ENCODE measurements at regions not wholly inside any gene's neighbourhood (a gene's known extent, or its start where the extent isn't known, plus 50 kb on each side); places are given as distances from the start of the nearest gene placed in this dataset.

DNA sequence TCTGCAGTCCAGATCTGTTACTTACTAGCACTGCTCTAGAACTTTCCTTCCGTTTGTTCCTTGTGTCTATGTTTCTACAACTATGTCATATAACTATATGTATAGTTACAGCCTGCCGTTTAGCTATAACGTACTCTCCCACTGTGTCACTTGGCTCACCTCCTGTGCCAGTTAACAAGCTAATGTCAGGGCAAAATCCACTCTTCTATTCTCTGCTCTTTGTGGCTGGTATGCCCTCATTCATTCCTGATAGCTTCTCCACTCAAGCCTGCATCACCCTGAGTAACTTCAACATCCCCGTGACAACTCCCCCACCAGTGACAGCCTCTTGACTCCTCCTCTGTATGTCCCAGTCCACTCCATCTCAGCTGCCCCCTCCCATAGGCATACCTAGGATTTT is 229.2 kb downstream of the TJP1 start:
- H2AK5ac ChIP-seq (ENCODE audit: low read depth, low read length): no peak overlapping the region
- H3K4me1 ChIP-seq (ENCODE audit: control insufficient read depth, insufficient read depth, low read length): no peaks in the 10 kb centered on the region
- no peak for TF ChIP-seq RFX5 (IDR thresholded peaks at IDR 0.05; ENCODE audit: low read depth, low read length)
- TF ChIP-seq NFE2L2 (IDR thresholded peaks at IDR 0.05; ENCODE audit: low read depth, low read length): no peak
- no peak for TF ChIP-seq MXI1 (IDR thresholded peaks at IDR 0.05; ENCODE audit: borderline replicate concordance, low read depth, low read length)
- no peak for TF ChIP-seq POLR2A (IDR thresholded peaks at IDR 0.05; ENCODE audit: low read depth, low read length)
- TF ChIP-seq SMC3 (IDR thresholded peaks at IDR 0.05; ENCODE audit: low read depth, low read length): no peak
- H3K4ac ChIP-seq (ENCODE audit: low read depth, low read length): no peak overlapping the region
- H3K14ac ChIP-seq (replicated peaks; ENCODE audit: low read depth, low read length): no peak overlapping the region
- H2BK5ac ChIP-seq (ENCODE audit: low read depth, low read length, poor library complexity, severe bottlenecking): no peak overlapping the region
- no peak overlapping the region for H2BK120ac ChIP-seq (ENCODE audit: low read depth, low read length)
- no peaks in the 10 kb centered on the region for H4K20me1 ChIP-seq (ENCODE audit: insufficient read depth, low read length)
- no peak overlapping the region for H3K27ac ChIP-seq (ENCODE audit: insufficient read depth, low read length)
- no peak overlapping the region for H4K91ac ChIP-seq (ENCODE audit: insufficient read depth, low read depth, low read length)
- no peak for ATAC-seq (ENCODE audit: low read depth)
- no peaks in the 10 kb centered on the region for H3K79me1 ChIP-seq (ENCODE audit: low read depth in 1 of 2, low read length in 2 of 2)
- WGBS, 2 experiments (ENCODE audit: extremely low coverage in 2 of 2, insufficient read length in 1 of 2): 100% methylated on average over 1 of the region's 4 CpGs; no CpG with 5 or more reads in 1 of the 2 experiments
- H3K9me3 ChIP-seq (ENCODE audit: control insufficient read depth, insufficient read depth, low read length): no peaks in the 10 kb centered on the region
- intact Hi-C loops (cut with micrococcal nuclease) (no loop called here), in situ Hi-C loops (cut with MboI; ENCODE audit: low sequenced_read_pairs) (no loop called here), dilution Hi-C loops (cut with HindIII; ENCODE audit: low sequenced_read_pairs, unreplicated experiment) (no loop called here)
- BruUV-seq (replicated peaks): no TSS peak
- H3K4me3 ChIP-seq (ENCODE audit: insufficient read depth, low read depth, low read length): no peak overlapping the region
- CTCF ChIA-PET: no interaction called here
- POLR2A ChIA-PET (ENCODE audit: unreplicated experiment): no interaction called here
- DNase-seq: no peak
- H4K8ac ChIP-seq (ENCODE audit: low read depth in 2 of 2, low read length in 2 of 2): no peak overlapping the region
- H3K23ac ChIP-seq (ENCODE audit: low read depth, low read length): no peak overlapping the region
- H3K9me1 ChIP-seq (ENCODE audit: insufficient read depth, low read length): no peaks in the 10 kb centered on the region
- H3K4me2 ChIP-seq (ENCODE audit: low read depth, low read length): no peak overlapping the region
- H2BK20ac ChIP-seq (ENCODE audit: low read depth, low read length): no peak overlapping the region
- no peak overlapping the region for H2BK15ac ChIP-seq (ENCODE audit: low read depth, low read length)
- H3K36me3 ChIP-seq (ENCODE audit: control insufficient read depth, insufficient read depth, low read length): no peaks in the 10 kb centered on the region
- peaks cover 20% of the 10 kb centered on the region for H3K27me3 ChIP-seq (ENCODE audit: control insufficient read depth, insufficient read depth, low read length)
- no peak overlapping the region for H3K56ac ChIP-seq (ENCODE audit: extremely low read depth, insufficient read depth, low read length)
- no peak overlapping the region for H4K5ac ChIP-seq (ENCODE audit: low read depth, low read length)
- H2AK9ac ChIP-seq (replicated peaks; ENCODE audit: low read depth, low read length, poor library complexity): no peak overlapping the region
- H2AFZ ChIP-seq (replicated peaks; ENCODE audit: low read length, poor library complexity): no peak overlapping the region
- no peak overlapping the region for H3K9ac ChIP-seq (ENCODE audit: low read depth, low read length)
- H3K18ac ChIP-seq (ENCODE audit: low read depth, low read length): no peak overlapping the region
